HUDEP-2 (cell line): ENCODE measurements at regions not wholly inside any gene's neighbourhood (a gene's known extent, or its start where the extent isn't known, plus 50 kb on each side); places are given as distances from the start of the nearest gene placed in this dataset.

Experiments used
- DNase-seq, 76 experiments: peaks; one replicate each; lab custom pipeline; 2025; ENCODE audit not compliant: unreplicated experiment in 76 of 76; lab: John Stamatoyannopoulos, UW

GRCh38 chr21:19759836-19760235, 1238.4 kb upstream of the NCAM2 start:
- DNase-seq, result no peak

- DNase-seq, result no peak
Measured at GRCh38 chr21:19767546-19767945, 1230.7 kb upstream of the NCAM2 start.

GRCh38 chr21:19771881-19772280, 1226.3 kb upstream of the NCAM2 start:
- DNase-seq, result no peak

GRCh38 chr21:19776076-19776475, 1222.1 kb upstream of the NCAM2 start:
- no peak for DNase-seq

GRCh38 chr21:19781881-19782652, 1216.1 kb upstream of the NCAM2 start:
- no peak for DNase-seq

GRCh38 chr21:19785941-19786340, 1212.3 kb upstream of the NCAM2 start:
- DNase-seq, result no peak

GRCh38 chr21:19792004-19792403, 1206.2 kb upstream of the NCAM2 start:
- no peak for DNase-seq

- DNase-seq, result no peak
Measured at GRCh38 chr21:19807201-19807600, 1191.0 kb upstream of the NCAM2 start.

GRCh38 chr21:19810779-19811178, 1187.4 kb upstream of the NCAM2 start:
- peak in 1 of 76 experiments; percentile 2 for DNase-seq

- peak in 21 of 76 experiments; percentile 1 to 73 (median 36) for DNase-seq
Measured at GRCh38 chr21:19830446-19830845, 1167.8 kb upstream of the NCAM2 start.

- no peak for DNase-seq
Measured at GRCh38 chr21:19832551-19832950, 1165.7 kb upstream of the NCAM2 start.

- no peak for DNase-seq
Measured at GRCh38 chr21:19833082-19833481, 1165.1 kb upstream of the NCAM2 start.

GRCh38 chr21:19842601-19843000, 1155.6 kb upstream of the NCAM2 start:
- no peak for DNase-seq

- no peak for DNase-seq
Measured at GRCh38 chr21:19844334-19844733, 1153.9 kb upstream of the NCAM2 start.

GRCh38 chr21:19850157-19850556, 1148.1 kb upstream of the NCAM2 start:
- DNase-seq, result peak in 5 of 76 experiments; percentile 21 to 42 (median 33)

- DNase-seq, result no peak
Measured at GRCh38 chr21:19853061-19853460, 1145.1 kb upstream of the NCAM2 start.

GRCh38 chr21:19853709-19854575, 1144.3 kb upstream of the NCAM2 start:
- DNase-seq, result no peak

- no peak for DNase-seq
Measured at GRCh38 chr21:19855522-19855921, 1142.7 kb upstream of the NCAM2 start.

- no peak for DNase-seq
Measured at GRCh38 chr21:19864476-19864875, 1133.7 kb upstream of the NCAM2 start.

- no peak for DNase-seq
Measured at GRCh38 chr21:19870682-19871081, 1127.5 kb upstream of the NCAM2 start.

GRCh38 chr21:19874521-19874920, 1123.7 kb upstream of the NCAM2 start:
- no peak for DNase-seq

GRCh38 chr21:19878133-19878532, 1120.1 kb upstream of the NCAM2 start:
- no peak for DNase-seq
